EH (cell line): ENCODE measurements at regions not wholly inside any gene's neighbourhood (a gene's known extent, or its start where the extent isn't known, plus 50 kb on each side); places are given as distances from the start of the nearest gene placed in this dataset.
"Not testable (repeated sequence)": the region's sequence is repeated elsewhere in the genome, so short reads cannot be mapped to it uniquely, and the experiment has no call there.

ENCODE experiments used
- DNase-seq: peaks from one replicate; pipeline ENCODE4 v3.0.0-alpha.2; 2015; ENCODE audit warnings: low read depth

DNA sequence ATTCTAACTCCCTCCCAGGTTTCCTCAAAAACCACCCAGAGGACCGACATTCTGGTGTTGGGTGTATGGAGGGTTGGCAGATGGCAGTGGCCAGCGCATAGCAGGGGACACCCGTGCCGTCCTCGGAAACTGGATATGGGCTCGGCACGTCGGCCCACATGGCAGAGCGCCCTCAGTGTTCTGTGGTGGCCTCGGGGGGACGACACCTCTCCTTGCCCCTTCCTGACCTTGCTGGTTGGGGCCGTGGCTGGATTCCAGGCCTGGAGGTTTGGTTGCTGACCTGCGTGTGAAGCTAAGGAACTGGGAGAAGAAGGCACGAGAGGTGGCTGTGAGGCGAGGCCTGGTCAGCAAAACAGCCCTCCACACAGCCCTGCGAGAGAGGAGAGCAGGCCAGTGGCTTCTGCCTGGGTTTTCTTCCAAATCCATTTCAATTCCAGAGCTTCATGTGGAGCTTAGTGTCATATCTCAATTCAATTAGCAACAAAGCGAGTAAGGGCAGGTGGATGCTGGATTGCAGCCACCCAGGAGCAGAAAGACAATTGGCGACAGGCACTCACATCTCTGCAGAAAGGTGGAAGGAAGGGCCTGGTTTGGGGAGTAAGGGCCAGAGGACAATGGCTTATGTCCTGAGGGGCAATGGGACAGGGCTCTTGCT, 478.4 kb downstream of the BRD1 start:
- DNase-seq, result no peak

DNA sequence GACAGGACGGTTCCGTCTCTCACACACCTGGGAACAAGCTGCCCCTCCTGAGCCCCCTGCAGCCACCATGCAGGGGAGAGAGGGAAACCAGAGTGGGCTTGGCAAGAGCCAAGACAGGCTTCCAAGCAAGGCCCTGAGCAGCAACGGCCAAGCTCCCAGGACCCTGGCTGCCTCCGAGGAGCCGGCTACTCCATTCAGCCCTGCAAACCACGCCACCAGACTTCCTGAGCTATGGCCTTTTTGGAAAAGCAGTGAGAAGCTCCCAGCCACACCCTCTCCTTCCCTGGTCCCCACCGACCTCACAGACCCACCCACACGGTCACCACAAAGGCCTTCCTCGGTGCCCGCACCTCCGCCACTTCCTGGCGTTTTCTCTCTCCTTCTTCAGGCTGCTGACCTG, 479.0 kb downstream of the BRD1 start:
- DNase-seq, result no peak

DNA sequence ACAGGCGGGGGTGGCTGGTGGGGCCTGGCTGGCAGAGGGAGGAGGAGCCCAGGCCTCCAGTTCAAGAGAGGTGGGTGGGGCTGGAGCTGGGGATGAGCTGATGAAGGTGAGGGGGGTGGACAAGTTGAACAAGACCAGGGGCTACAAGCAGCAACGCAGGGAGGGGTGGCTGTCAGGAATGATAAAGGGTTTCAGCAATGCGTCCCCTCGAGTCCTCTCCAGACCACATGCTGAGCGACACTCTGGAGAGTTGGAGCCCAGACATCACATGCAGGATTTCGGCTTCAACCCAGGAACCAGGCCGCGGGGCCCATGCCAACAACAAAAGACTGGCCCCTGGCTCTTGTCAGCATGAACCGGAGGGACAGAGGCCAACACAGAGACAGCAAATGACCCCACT, 480.3 kb downstream of the BRD1 start:
- no peak for DNase-seq

DNA sequence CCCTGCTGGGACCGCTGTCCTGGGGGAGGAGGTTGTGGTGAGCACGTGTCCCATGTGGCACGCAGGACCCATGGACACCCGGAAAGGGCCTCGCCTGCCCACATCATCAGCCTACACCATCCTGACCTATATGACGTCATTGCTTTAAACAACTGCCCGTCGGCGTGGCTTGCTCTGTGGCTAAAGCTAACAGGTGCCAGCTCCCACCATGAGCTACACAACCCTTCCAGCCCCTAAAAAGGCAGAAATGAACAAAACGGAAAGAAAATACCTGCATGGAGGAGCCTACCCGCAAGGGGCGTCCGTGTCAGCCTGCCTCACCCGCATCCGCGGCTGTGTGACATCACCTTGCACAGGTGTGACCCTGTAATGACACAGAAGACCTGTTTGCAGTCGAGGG, 481.8 kb downstream of the BRD1 start:
- DNase-seq, result no peak

DNA sequence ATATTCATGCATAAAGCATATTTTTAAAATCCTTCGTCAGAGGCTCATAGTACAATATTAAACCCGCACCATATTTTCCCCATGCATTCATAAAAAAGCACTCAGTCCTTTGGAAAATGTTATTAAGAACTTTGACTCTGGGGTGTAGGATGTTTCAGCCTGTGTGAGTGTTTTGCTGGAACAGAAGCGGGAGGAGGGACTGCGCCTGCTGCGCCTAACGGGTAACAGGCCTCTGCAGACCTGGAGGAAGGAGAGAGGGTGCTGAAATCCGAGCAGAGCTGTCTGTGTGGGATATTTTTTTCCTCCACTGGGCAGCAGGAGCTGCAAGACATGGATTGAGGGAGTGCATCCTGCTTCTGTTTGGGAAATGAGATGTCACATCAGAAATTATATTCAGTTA, 483.0 kb downstream of the BRD1 start:
- no peak for DNase-seq

DNA sequence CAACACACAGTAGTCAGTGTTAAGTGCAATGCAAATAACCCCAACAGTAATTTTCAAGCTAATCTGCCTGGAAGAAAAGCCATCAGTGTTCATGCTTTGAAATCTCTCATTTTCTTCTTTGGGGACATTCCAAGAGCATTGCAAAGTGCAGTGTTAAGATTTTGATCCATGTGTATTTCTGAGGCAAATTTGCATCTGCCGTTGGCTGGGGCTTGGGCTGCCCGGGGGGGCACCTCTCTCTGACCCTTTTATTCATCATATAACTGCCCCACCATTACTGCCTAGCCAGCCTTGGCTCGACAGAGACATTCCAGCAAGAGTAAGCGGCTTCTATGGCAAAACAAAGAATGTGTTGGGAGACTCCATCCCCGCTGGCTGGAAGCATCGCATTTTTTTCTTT, 483.5 kb downstream of the BRD1 start:
- no peak for DNase-seq

DNA sequence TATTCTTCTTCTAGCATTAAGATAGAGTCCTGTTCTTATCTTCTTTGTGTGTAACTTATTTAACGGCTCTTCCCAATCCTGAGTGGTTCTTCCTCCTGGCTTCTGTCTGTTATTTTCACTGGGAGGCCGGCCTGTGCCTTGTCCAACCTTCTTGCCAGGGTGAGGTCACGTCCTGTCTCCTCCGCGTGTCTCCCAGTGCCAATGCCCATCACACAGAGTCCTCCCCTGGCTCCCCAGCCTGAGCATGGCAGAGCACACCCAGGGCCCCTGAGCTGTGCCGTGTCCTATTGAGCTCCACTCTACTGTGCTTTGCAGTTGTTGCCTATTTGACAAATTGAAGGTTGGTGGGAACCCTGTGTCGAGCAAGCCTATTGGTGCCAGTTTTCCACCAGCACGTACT, 487.3 kb downstream of the BRD1 start:
- DNase-seq, result no peak

DNA sequence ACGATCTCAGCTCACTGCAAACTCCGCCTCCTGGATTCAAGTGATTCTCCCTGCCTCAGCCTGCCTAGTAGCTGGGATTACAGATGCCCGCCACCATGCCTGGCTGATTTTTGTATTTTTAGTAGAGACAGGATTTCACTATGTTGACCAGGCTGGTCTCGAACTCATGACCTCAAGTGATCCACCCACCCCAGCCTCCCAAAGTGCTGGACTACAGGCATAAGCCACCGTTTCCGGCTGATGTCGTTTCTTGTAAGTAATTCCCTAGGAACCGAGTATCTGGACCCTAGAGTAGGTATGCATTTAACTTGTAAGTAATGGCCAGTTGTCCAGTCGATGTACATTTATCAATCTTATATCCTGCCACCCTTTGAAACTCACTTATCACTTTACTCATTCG, 491.2 kb downstream of the BRD1 start:
- not testable (repeated sequence) for DNase-seq

DNA sequence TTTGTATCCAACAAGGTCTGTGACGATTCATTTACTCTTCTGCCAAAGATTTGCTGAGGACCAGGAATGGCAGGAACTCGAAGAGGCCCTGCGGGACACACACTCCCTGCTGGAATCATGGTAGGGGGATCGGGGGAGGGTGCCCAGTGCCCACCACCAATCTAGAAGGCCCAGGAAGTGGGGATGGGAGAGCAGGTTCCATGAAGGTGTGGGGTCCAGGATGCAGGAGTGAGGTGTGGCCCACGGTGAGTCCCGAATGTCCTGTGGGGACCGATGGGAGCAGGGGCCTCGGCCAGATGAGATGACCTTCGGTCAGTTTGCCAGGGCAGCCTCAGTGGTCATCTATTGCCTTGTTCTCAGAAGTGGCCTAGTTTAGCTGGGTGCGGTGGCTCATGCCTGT, 492.7 kb downstream of the BRD1 start:
- no peak for DNase-seq

DNA sequence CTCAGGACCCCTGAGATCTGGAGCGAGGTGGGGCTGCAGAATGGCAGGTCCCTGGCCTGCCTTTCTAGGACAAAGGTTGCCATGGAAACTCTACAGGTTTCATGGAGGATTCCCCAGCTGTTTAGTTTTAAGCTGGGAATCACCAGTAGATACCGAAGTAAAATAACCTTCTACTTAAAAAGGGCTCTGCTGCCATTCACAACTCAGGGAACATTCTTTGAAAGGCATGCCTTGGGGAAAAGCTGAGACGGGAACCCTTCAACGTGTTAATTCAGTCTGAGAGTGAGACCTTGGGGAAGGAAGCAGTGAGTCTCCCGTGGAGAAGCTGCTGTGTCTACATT, 493.3 kb downstream of the BRD1 start:
- no peak for DNase-seq

DNA sequence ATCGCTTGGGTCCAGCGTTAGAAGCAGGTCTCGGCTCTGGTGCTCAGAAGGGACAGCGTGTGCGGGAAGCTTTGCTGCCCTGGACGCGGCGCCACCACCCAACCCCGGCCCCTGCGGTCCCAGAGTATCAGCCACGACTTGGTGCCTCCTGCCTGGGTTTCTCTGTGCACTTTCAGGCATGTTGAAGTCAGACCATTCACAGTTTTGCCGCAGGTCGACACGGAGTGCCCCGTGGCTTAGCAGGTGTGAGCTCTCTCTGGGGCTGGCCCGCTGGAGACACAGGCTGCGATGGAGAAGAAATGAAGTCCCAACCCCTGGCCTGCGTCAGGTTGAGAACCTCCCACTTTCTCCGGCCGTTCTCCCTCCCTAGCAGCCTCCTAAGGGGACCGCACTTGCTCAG, 494.5 kb downstream of the BRD1 start:
- no peak for DNase-seq

DNA sequence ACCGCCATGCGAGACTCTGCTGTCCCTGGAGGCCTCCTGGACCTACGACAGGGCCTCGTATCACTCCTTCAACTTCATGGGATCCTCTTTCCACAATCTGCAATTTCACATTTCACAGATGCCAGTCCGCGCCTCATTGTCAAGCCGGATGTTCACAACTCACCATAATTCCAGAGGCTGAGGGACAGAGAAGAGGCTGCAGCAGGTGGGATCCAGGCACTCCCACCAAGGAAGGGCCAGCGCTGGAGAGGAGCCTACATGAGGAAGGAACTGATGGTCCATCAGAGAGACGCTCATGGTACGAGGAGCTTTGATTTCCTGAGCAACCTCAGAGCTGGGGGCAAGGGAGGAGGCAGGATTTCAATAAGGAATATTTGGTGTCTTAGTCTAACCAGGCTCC, 495.0 kb downstream of the BRD1 start:
- no peak for DNase-seq

DNA sequence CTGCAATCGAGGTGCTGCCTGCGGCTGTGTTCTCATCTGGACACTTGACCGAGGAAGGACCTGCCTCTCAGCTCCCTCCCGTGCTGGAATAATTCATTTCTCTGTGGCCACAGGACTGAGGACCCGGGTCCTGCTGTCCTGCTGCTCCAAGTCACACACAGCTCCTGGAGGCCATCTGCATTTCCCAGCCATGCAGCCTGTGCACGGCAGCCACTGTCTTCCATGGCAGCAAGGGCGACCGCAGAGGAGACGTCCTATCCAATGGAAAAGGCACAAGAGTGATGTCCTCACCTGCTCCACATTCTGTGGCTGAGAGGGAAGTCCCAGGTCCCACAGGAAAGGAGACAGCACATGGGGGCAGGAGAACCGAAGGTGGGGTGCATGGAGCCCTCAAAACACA, 495.8 kb downstream of the BRD1 start:
- no peak for DNase-seq

DNA sequence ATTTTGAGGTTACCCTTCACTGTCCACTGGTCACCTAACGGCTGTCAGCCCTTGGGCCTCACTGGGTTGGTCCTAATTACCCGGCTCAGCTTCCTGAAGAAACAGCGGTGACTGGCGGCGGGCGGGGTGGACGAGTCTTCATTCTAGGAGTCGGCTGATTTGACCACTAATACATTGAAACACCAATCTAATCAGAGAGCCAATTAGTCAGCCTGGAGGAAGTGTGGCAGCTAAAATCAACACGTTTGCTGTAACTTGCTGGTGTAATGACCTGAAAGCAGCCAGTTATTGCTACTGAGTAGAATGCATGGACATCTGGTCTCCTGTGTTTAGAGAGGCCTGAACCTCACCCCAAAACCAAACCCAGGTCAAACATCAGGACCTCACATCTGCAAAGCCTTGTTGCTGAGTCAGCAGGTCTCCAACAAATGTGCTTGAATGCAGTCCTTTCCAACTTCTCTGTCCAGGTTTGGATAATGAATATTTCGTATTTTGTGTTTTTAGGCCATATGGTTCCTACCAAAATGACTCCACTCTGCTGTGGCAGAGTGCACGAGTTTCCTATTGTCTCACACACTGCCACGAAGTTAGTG, 496.4 kb downstream of the BRD1 start:
- DNase-seq, result no peak

DNA sequence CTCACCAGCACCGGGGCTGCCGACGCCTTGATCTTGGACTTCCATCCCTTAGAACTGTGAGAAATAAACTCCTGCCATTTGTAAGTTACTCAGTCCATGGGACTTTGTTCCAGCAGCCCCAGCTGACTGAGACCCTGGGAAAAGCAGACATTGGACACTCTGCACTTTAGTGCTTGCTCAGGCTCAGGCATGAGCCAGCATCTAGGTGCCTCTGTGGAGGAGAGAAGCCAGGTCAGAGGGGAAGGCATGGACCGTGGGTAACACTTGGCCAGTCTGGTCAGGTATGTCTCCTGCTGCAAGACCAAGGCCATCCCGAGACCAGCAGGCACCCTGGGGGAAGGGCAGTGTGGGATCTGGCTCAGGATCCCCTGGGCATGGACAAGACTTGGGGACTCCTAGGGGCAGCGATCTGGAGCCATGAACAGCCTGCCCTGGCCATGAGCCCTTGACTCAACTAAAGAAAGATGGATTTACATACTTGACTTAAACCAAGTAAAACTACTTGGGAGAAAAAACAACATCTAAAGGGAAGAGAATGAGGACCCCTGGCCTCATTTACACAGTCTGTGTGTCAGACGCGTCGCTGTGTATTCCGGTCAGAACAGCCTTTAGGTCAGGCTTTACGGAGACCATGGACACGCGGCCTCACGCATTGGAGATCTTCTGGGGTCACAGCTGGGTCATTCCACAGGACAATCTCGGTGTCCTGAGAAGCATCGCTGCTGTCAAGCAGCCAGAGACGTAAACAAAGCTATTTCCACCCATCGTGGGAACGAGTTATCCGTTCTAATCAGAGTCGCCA, 497.1 kb downstream of the BRD1 start:
- no peak for DNase-seq

DNA sequence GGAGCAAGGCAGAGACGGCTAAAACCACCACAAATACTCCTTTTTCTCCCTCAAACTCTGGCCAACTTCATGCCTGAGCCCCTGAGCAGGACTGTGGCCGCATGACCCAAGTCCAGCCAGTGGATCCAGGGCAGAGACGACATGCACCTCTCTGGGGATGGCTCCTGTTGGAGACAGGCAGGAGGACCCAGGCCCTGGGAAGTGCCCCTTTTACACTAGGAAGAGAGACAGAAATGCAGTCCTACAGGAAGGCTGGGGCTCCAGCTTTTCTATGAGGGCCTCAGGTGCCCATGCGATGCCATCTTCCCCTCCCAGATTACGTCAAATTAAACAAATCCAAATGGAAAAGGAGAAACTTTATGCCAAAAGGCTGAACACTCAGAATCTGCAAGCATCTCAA, 498.0 kb downstream of the BRD1 start:
- DNase-seq, result no peak

DNA sequence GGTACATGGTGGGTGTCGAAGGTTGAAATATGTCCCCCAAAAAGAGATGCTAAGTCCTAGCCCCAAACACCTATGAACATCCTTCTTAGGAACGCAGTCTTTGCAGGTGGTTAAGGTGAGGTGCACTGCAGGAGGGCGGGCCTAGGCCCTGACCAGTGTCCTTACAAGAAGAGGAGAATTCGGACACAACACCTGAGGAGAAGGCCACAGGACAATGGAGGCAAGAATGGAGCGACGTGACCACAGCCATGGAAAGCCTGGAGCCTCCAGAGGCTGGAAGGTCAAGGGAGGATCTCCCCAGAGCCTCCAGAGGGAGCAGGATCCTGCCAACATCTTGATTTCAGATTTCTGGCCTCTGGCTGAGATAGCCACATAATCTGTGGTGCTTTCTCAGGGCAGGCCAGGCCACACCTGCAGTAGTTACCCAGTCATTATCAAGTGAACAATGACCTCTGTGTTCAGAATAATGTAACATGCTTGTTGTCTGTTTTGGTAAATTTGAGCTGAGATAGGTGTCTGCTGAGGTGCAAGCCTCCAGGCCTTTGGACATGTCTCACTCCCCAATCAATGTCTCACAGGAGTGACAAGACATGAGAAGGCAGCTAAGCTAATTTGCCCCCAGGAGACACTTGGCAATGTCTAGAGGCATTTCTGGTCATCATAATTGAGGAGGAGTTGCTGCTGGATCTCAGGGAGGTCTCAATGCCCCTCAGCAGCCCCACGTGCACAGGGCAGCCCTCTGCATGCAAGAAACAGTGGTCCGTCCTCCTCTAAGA, 498.9 kb downstream of the BRD1 start:
- DNase-seq, result no peak

DNA sequence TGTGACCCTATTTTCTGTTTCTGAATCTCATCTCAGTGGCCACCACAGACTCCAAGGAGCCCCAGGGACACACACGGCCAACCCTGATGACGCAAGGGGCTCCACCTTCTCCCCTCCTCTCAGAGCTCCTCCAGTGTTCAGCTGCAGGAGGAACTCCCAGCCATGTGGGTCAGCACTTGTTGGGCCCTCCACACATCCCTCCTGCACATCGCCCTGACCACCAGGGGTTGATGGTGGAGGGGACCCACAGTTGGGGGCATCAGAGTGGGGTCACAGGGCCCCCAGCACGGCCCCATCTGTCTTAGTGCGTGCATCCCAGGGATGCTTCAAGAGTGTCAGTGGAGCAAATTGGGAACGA, 499.6 kb downstream of the BRD1 start:
- no peak for DNase-seq

DNA sequence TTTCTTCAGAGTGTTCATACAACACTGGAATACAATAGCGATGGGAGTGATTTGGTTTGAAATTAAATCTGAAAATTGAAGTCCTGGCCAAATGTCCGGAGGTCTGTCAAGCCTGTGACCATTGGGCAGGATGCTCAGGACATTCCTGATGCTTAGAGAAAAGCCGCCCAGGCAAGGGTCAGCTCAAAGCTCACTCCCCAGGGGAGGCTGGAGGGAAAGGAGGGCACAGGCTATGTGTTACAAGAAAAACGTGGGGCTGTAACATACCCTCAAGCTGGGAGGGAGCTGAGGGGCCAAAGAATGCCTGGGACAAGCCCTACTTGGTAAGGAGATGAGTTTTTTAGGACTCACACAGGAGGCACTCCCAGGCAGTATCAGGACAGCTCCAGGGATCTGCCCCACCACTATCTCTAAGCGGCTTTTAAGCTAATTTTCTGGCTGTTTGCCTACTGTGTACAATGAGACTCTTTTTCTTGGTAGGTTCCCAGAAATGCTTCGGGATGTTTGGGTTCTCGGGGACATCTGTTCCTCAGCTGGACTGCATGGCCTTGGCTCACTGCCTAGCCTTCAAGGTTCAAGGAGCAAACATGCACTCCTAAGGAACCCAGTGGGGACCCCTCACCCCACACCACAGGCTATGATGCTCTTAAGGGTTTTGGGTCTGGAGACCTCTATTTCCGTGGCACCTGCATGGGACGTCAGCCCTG, 500.1 kb downstream of the BRD1 start:
- DNase-seq, result no peak

DNA sequence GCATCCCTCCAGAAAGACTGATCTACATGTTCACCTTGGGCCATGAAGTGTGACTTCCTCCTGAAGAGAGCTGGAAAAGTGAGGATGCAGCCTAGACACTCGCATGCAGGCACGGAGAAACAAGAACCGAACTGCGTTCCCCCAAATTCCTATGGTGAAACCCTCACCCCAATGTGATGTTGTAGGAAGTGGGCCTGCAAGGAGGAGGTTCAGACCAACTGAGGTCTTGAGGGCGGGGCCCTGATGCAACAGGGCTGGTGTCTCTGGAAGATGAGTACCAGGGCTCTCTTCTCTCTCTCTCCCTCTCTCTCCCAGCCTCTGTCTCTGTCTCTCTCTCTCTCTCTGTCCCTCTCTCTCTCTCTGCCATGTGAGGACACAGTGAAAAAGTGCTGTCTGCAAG, 501.1 kb downstream of the BRD1 start:
- DNase-seq, result no peak

DNA sequence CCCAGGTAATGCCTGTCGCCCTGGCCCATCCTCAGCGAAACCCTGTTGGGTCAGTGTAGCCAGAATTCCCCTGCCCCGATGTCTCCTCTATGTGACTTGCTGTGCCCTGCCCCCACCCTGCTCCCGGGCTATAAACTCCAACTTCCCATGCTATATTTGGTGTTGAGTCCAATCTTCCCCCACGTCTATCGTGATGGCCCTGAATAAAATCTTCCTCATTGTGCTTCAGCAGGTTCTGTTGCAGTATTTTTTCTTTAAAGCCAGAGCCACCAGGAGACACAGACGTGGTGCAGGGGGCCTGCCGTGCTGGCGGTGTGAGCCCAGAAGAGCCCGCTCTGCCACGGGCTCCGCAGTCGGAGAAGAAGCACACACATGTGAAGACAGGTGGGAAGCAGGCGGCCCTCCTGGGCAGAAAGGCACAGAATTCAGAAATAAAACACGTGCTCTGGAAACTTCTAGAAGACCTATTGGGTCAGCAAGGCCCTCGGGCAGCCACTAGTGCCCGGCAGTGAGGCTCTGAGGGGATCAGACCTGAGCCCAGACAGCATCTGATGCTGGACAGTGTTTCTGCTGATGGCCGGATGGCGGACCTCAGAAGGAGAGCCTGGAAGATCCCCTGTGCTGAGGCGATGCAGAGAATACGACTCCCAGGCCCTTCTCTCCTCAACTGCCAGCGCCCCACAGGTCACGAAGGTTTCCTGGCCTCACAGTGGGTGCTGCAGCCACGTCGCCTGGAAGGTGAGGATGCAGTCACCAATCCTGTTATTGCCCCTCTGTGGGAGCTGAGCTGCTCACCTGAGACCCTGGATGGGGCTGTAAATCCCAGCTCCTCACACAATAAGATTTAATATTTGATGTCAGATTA, 501.9 kb downstream of the BRD1 start:
- DNase-seq, result no peak
